ENCODE measurements at regions not wholly inside any gene's neighbourhood (a gene's known extent, or its start where the extent isn't known, plus 50 kb on each side); places are given as distances from the start of the nearest gene placed in this dataset.

DNA sequence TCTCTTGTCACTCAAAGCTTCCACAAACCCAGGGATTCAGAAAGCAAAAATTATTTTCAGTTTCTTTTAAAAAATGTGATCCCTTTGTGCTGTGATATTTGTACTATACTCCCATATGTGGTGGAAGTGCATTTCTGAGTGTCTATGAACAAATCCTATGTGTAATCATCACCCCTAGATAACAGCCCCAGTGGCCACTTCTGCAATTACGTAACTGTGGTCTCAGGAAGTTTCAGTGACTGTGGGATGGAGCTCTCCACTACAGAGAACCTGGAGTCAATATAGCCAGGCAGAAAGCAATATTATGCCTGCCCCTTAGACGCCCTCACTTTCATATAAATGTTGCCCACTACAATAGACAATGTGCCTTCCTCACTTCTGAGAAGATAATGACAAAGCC lies 1101.7 kb upstream of the GHITM start:
- no peak for DNase-seq (ENCODE audit: low read depth in 3 of 3)

DNA sequence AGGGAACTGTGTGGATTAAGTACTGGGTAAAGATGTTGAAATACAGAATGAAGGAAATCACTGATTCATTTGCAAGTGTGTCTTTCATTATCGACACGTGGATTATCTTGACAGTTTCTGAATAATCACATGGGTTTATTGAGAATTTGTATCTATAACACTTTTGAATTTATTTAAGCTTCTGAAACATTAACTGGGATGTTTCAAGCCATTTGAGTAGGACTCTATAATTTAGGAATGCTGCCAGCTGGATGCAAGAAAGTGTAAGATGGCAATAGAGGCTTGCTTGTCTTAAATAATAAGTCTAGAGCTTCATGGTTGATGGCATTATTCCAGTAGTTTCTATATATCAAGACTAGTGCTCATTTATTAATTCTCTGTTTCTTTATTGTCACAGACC lies 1100.7 kb upstream of the GHITM start:
- no peak for DNase-seq (ENCODE audit: low read depth in 3 of 3)

DNA sequence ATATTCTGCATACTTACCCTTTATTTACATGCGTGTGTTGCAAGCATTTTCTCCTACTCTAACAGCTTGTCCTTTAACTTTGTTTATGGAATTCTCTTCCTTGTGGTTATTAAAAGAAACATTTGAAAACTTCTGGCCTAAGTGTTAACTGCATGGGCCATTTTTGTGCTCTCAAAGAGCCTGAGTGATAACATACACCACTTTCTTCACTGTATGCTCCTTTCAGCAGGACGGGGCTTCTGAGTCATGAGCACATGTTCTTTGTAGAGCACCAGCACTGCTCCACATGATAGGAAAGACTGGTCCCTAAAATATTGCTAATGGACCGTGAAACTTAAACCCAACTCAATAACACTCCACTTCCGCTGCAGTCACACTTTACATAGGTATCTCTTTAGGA lies 1093.6 kb upstream of the GHITM start:
- DNase-seq (ENCODE audit: low read depth in 3 of 3) = no peak

DNA sequence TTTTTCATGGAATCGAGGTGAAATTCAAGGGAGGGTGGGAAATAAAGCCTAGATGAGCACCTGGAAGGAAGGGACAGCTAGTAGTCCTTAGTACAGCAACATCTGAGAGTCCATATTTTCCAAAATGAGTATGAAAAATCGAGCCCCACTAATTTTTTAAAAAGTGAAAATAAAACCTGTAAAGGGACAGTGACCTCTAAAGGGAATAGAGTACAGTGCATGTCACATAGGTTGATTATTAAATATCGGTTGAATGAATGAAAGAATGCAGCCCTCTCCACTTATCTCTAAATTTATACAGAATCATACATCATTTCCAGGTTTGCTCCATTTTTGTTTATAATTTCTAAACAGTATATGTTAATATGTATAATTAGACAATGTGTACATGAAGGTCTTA lies 1088.5 kb upstream of the GHITM start:
- DNase-seq (ENCODE audit: low read depth in 3 of 3) = no peak

DNA sequence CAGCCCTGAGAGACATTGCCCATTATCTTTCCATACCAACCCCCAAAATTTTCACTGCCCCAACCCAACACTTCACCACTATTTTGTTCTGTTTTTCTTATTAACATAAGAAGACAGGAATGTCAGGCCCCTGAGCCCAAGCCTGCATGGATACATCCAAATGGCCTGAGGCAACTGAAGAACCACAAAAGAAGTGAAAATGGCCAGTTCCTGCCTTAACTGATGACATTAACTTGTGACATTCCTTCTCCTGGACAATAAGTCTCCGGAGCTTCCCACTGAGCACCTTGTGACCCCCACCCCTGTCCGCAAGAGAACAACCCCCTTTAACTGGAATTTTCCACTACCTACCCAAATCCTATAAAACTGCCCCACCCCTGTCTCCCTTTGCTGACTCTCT lies 1076.4 kb upstream of the GHITM start:
- DNase-seq (ENCODE audit: low read depth in 3 of 3) = no peak

DNA sequence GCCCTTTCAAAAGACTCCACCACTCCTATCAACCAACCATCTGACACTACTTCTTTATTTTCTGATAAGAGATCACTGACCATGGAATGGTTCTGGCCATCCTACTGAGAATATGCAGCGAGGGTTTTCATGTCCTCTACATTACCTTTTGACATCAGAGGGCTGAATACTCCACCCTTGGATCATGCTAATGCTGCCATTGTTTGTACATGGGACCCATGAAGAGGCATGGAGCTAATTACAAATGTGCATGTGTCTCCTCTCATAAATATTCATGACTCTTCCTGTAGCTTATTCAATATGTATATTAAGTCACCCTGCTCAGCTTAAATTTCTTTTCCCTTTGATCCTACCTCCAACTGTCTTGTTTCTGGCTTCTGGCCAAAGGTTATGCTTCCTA lies 1065.8 kb upstream of the GHITM start:
- DNase-seq (ENCODE audit: low read depth in 3 of 3) = no peak

DNA sequence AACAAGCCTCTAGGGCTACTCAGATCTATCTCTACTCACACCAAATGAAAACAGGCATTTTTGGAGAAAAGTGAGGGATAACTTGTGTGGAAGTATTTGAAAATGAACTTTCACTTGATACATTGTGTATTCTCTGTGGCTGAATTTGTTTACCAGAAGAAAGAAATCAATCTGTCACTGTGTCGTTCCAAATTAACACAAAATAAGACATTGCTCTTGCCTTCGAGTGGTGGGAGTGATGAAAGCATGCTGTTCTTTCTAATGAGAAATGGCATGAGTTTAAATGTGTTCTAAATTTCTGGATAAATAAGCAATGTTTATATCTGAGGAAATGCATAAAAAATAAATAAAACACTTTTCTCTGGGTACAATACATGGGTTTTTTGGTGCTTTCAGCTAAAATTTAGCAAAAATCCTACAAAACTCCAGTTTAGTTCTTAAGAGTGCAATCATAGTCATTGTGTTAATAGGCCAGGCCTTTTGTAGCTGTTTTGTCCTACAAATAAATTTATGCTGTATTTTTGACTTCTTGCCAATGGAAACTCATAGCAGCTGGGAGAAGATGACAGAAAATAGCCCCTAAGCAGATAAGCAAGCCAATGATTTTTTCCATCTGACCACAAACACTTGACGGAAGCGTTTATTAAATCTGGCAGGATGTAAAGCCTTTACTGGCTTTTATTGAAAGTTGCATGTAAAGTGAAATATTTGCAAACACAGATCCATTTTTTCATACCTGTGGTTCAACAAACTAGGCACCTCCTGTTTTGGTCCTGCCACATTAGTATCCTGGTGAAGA lies 1064.1 kb upstream of the GHITM start:
- no peak for DNase-seq (ENCODE audit: low read depth in 3 of 3)

DNA sequence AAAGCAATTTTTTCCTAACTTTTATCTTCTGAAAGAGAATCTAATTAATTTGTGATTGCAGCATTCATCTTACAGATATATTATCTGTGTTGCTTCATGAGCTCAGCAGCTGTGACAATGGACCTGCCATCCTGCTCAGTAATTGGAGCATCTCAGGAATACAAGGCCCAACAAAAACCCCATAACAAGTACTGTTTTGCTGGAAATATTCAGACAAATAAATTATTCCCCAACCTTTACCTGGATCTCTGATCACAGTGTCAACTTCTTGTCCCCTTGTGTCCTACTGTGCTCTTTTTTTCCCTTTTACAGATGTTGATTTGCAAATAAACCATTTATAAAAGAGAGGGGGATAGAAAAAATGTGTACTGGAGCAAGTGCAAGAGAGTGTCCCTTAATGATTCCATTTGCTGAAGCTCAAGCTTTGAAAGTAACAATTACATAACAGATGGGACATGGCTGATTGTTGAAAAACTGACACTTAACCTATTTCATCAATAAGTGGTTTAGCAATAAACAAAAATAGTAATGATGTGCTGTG lies 1063.4 kb upstream of the GHITM start:
- DNase-seq (ENCODE audit: low read depth in 3 of 3) = no peak

DNA sequence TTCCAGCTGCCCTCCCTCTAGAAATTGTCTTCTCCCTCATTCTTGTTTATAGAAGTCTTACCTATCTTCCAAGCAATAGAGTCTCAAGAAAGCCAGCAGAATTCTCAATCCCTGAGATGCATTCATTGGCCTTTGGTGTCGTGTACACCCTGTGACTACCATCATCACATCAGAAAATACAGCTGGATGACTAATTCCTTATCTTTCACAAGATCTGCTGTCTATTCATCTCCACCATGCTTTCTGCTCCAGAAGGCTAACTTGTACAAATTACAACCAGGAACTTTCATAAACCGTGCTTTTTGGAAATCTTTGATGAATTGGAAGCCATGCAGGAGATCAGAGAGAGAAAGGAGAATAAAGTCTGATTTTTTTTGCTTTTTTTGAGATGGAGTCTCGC lies 1062.9 kb upstream of the GHITM start:
- DNase-seq (ENCODE audit: low read depth in 3 of 3) = no peak

DNA sequence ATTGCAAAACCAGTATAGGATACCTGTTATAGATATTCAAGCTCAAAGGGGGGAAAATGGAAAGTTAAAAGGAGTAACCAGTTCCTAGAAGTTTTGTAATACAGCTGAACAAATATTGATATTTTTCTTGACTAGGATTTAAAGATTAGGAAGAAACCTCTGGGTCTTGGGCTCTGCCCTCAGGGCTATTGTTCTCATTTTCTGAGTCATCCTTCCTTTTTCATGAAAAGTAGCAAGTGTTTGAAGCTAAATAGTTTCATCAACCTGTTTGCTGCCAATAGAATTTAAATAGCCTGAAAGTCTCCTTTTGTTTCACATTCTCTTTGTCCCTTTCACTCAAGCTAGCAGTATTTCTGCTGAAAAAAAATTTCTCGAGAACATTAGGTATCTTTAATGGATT lies 1061.1 kb upstream of the GHITM start:
- no peak for DNase-seq (ENCODE audit: low read depth in 3 of 3)

DNA sequence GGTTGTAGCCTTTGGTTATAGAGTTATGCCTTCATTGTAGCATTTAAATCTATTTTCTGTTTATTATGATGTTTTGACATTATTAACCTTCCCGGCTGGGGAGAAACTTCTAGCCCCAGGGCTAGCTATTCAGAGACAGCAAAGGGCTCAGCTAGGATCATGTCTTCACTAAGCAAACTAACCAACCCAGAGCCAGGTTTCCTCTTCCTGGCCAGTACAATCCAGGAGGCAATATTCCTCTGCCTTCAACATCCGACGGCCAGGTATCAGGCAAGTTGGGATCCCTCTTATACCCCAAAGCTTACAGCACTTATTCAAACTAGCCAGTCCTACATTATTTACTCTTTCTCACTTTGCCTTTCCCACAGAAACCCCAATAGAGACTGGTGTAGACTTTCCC lies 1060.7 kb upstream of the GHITM start:
- no peak for DNase-seq (ENCODE audit: low read depth in 3 of 3)

DNA sequence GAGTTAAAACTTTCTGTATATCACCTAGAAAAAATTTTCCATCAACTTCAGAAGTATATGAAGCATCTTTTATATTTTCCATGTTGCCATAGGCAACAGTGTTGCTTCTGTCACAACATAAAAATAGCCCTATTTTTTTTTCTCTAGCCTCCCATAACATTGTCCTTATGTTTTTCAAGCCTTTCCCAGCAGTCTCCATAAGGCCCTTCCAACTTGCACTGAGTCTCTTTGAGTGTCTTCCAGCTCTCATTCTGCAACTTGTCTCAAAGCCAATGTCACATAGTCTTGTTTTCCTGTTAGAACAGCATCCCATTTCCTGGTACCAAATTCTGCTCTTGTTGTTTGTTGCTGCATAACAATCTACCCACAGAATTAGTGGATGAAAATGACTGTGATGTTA lies 1055.5 kb upstream of the GHITM start:
- no peak for DNase-seq (ENCODE audit: low read depth in 3 of 3)

DNA sequence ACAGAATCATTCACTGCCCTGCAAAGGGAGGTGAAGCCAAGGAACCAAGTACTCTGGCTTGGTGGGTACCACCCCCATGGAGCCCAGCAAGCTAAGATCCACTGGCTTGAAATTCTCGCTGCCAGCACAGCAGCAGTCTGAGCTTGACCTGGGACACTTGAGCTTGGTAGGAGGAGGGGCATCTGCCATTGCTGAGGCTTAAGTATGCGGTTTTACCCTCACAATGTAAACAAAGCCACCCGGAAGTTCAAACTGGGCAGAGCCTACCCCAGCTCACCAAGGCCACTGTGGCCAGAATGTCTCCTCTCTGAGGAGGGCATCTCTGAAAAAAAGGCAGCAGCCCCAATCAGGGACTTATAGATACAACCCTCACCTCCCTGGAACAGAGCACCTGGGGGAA lies 1050.0 kb upstream of the GHITM start:
- no peak for DNase-seq (ENCODE audit: low read depth in 3 of 3)

DNA sequence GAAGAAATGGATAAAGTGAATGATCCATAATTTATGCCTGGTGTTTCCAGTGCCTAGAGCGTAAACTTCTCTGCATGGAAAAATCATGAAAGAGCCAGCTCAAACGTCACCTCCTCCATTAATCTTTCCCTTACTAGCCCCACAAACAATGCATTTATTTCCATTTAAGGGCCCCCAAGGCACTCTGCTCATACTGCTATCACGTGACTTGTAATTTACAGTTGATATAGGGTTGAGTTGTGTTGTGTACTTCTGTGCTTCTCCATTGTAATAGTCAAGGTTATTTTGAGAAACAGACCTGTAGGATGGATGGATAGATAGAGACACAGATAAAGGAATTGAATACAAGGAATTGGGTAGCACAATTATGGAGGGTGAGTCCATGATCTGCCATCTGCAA lies 1034.7 kb upstream of the GHITM start:
- DNase-seq (ENCODE audit: low read depth in 3 of 3) = no peak

DNA sequence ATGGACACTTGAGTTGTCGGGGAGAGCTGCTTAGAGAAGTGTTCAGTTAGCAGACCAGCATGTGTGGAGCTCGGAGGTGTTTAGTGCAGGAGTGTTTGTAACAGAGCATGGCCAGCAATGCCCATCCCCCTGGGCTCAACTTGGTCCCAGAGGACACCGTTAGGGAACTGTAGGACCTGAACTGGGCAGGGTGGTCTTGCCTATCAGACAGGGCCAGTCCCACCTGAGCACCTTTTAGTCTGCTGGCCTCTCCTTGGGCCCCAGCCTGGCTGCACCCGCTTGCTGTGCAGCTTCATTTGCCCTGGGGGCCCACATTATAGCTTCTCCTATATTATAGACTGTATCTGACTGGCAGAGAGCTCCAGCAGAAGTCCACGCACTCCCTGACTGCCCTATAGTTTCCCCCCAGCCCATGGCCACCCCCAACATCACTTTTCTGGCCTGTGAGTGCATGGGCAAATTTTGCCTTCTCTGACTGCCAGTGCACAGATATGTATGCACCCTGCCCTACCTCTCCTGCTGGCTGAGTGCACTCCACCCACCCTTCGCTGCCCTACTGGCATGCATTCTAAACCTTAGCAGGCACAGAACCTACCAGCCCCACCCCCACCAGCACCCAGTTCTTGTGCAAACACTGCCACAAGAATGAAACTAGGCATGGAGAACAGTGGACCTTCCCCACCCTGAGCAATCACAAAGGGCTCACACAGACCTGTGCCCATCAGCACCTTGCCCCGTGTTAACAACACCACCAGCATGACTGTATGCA lies 1030.6 kb upstream of the GHITM start:
- no peak for DNase-seq (ENCODE audit: low read depth in 3 of 3)

DNA sequence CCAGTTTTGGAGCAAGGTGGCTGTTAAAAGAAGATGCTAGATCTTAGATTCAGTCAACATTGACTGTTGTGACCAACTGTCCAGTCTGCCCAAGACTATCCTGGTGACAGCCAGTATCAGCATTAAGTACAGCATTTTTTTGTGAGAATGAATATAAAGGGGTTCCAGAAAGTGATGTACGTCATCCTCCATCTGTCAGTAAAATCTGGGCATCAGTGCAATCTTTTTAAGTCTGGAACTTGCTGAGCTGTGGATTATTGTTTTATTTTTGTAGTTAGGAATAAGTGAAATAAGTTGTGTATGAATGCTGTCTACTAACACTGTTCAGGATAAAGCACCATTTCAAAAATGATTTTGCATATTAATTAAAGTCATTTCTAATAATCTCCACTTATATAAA lies 1020.0 kb upstream of the GHITM start:
- DNase-seq (ENCODE audit: low read depth in 3 of 3) = no peak

DNA sequence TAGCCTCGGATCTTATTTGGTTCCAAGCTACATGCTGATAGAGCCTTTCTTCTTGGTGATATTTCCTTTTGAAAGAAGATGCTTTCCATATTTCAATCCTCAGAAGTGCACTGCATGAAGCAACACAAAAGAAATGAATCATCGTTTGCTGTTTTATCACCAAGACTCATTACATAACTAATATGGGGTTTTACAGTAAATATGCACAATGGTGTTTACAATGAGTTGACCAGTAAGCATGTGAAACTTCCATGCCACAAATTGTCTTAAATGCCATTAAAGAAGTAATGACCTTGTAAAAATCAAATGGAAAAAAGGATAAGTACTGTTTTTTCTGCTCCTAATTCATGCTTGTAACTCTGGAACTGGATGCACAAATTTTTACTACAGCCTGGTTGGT lies 1017.0 kb upstream of the GHITM start:
- no peak for DNase-seq (ENCODE audit: low read depth in 3 of 3)

DNA sequence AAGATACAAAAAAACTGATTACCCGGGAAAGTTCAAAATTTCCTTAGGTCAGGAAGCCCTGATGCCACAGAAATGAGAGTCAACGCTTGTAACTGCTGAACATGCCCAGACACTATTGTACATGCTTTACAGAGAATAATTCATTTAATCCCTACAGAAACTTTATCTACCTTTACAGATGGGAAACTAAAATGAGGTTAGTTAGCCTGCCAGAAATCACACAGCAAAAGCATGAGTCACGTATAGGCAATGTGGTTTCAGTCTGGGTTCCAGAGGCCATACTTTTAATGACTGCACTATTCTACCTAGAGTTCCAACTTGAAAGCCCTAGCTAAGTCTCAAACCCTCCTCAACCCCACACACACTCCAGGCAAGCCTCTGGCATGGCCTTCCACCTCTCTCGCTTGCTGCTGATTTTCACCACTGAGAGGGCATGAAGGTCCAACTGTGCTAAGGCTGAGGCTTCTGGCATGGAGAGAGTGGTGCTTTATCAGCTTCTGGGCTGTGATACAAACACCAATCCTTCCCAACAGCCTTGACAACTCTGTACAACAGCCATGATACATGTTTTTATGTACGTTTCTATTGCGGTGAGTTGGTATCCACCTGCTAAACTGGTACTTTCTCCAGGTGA lies 1011.2 kb upstream of the GHITM start:
- no peak for DNase-seq (ENCODE audit: low read depth in 3 of 3)

DNA sequence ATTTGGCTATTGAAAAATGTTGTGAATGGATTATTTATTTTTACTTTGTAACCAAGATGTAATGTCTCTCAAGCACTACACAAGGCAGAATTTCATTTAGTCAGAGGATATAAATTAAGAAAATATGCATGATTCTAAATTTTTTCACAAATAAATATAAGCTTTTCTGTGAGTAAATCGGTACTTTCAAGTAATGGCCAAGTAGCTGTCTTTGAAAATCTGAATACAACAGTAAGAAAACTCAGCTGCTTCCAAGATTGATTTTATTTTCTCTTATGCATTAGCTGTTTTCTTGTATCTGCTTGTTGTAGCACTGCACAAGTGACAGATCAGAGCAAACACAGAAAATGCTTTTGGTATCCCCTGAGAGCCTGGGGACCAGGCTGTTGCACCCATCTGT lies 998.5 kb upstream of the GHITM start:
- no peak for DNase-seq (ENCODE audit: low read depth in 3 of 3)

DNA sequence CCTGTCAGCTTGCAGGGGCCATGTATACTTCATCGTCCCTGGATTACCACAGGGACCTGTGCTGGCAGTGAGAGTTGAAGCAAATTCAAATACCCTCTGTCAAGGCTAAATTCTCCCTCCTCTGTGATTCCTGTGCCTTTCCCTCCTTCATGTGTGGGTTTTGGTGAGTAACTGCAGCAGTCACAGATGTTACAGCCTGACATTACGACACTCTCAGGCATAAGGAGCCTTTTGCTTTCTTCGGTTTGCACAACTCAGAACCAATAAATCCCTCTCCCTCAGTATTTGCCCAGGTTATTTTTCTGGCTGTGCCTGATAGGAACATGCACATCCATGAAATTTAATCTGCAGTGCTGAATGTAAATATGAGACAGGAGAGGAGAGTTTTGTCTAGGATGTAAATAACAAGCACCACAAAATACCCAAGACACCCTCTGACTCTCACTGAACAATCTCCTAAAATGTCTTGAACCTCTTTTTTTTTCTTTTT lies 997.2 kb upstream of the GHITM start:
- no peak for DNase-seq (ENCODE audit: low read depth in 3 of 3)

DNA sequence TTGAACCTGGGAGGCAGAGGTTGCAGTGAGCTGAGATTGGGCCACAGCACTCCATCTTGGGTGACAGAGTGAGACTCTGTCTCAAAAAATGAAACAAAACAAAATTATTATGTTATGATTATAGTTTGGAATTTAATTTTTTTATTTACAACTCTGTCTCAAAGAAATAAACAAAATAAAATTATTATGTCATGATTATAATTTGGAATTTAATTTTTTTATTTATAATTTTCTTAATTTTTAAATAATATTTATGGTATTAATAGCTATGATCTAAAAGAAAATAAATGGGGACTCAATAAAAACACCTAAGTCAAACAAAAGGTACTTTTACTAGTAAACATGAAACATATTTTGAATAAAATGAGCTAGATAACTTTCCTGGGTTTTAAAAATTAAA lies 994.8 kb upstream of the GHITM start:
- DNase-seq (ENCODE audit: low read depth in 3 of 3) = no peak

DNA sequence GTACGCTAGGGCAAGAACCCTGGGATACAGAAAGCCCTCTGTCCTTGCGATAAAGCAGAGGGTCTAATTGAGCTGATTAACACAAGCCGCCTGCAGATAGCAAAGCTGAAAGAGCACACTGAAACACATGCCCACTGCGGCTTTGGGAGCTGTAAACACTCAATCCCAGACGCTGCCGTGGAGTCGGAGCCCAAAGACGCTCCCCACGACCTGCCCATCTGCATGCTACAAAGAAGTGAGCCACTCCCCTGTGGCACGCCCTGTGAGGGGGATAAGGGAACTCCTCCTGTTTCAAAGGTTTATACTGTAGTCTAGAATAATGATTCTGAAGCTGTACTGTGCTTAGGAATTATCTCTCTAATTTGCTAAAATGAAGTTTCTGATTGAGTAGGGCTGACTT lies 985.6 kb upstream of the GHITM start:
- DNase-seq (ENCODE audit: low read depth in 3 of 3) = no peak

DNA sequence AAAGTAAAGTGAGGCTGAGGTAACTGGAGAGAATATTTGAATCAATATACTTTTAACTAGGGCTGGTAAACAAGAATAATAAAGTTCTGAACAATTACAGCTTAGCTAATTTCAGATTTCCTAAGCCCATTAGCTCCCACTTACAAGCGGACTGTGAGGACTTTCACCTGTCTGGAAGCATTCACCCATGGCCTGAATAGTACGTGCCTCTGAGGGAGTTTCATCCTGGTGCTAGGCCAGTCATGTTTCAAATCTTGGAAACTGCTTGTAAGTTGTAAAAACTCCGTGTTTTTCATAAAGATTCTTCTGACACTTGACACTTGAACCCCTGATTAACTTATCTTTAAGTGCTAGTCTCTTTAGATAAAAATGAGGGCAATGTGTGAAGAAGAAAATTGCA lies 975.2 kb upstream of the GHITM start:
- no peak for DNase-seq (ENCODE audit: low read depth in 3 of 3)
